NOMO-1 (cell line): ENCODE measurements at regions not wholly inside any gene's neighbourhood (a gene's known extent, or its start where the extent isn't known, plus 50 kb on each side); places are given as distances from the start of the nearest gene placed in this dataset.
"Not testable (repeated sequence)": the region's sequence is repeated elsewhere in the genome, so short reads cannot be mapped to it uniquely, and the experiment has no call there.

Experiments
- DNase-seq, 2 experiments: peaks; one replicate each; lab custom pipeline; 2025; ENCODE audit not compliant: unreplicated experiment in 2 of 2; lab: John Stamatoyannopoulos, UW

DNA sequence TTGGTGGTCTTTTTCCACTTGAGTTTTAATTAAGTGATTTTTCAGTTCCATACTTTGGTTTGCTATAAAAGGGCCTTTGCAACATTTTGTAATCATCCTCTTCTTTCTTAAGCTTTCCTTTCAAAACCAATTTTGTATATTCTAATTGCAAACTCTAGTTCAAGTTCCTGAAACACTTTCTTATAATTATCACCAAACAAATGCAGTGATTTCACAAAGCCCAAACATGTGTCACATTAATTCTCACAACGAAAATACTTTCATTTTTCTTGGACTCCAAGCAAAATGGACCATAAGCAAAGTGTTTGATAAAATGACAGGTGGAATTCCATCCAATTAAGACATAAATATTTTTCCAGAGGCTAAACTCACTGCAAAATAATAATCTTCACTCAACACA, 188.2 kb upstream of the IRX5 start:
- DNase-seq = no peak

DNA sequence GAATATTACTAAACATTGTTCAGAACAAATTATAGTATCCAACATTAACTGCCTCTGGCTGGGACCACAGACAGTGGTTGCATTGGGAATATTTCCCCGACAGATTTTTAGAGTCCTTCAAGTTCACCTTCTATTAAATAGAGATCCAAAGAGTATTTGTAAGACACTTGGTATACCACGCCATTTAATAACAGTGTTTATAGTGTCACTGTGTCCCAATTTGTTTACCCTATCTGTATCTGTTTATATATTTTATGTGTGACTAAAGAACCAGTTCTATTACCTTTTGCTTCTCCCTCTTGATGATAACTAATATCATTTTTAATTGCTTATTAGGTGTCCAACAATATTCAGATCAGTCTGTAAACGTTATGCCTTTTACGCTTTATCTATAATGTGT, 191.3 kb upstream of the IRX5 start:
- no peak for DNase-seq

DNA sequence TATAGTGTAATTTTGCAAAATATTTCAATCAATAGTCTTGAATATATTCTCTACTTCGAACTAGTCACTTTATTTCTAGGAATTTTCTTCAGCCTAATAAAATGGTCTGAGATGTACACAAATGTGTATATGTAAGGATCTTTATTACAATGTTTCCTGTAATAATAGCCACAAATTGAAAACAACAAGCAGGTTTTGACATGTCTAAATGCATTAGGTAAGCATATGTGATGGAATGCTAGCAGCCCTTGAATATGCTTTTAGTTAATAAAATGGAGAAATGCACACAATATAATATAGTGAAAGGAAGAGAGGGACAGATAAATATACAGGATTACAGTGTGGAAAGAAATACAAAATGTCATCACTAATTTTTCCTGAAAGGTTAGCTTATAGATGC, 196.5 kb upstream of the IRX5 start:
- DNase-seq = no peak

DNA sequence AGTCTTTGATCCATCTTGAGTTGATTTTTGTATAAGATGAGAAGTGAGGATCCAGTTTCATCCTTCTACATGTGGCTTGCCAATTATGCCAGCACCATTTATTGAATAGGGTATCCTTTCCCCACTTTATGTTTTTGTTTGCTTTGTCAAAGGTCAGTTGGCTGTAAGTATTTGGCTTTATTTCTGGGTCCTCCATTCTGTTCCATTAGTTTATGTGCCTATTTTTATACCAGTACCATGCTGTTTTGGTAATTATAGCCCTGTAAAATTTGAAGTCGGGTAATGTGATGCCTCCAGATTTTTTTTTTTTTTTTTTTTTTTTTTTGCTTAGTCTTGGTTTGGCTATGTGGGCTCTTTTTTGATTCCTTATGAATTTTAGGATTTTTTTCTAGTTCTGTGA, 203.0 kb upstream of the IRX5 start:
- DNase-seq = not testable (repeated sequence)

DNA sequence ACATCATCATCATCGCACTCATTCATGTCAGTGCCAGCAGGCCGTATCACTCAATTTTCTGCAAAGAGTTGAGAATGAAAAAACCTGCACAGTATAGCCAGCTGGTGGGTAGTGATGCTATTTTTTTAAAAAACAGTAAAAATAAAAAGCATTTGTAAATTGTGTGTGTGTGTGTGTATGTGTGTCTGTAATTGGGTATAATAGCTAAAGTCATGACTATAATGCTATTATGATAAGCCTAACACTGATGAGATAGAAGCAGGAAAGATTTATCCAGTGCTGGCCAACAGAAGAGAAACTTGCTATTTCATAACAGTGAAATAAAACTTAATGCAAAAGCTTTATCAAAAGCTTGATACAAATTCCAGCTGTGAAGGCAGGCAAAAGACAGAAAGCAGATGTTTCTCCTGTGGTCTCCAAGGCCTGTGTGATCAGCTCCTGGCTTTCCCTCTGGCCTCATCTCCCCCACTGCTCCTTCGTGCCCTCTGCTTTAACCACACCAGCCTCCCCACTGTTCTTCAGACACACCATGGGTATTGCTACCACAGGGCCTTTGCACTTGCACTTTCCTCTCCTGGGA, 206.2 kb upstream of the IRX5 start:
- no peak for DNase-seq

DNA sequence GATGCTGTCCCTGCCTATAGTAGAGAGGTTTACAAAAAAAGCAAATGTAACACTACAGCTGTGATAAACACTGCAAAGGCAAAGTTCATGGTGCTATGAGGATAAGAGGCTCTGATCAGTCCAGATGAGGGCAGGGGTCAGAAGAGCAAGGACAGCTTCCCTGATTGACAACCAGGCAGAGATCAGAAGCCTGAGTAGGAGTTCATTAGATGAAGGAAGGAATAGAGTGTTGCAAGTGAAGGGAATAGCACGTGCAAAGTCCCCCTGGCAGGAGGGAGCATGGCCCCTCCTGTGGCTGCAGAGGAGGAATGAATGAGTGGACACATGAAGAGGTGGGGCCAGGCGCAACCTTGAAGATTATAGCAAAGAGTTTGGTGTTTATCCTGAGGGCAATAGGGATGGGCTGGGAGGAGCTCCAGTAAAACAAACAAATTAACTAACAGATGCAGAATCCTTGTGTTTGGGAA, 208.4 kb upstream of the IRX5 start:
- no peak for DNase-seq

DNA sequence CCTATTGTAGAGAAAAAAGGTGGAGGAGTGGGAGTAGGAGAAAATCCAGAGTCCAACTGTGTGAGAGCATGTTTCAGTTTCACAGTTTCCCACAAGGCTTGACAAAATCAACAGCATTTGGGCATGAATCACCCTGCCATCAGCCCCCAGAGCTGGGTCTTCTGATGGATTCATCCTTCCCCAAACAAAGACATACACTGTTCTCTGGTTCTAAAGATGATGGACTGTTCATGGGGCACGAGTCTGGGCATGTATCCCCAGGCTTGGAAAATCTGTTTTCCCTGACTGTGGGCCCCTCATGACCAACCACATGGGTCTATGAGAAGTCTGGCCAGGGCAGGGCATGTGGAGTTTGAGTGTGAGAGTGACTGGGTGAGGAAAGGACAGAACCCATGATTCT, 210.4 kb upstream of the IRX5 start:
- DNase-seq = no peak

DNA sequence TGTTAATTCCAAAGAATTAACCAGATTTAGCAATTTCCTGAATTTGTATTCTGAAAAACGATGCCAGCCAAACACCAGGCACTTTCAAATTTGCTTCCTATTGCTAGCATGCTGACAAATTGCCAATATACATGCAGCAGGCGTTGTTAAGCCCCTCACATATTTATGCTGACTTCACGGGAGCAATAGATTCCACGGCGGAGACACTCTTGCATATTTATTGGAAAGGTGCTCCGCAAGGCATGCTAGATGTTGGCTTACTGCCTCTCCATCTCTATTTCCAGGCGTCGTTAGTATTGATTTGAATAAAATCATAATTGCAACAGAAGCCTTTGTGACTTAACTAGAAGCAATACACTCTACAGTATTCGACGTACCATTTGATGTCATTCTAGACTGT, 211.0 kb upstream of the IRX5 start:
- no peak for DNase-seq

DNA sequence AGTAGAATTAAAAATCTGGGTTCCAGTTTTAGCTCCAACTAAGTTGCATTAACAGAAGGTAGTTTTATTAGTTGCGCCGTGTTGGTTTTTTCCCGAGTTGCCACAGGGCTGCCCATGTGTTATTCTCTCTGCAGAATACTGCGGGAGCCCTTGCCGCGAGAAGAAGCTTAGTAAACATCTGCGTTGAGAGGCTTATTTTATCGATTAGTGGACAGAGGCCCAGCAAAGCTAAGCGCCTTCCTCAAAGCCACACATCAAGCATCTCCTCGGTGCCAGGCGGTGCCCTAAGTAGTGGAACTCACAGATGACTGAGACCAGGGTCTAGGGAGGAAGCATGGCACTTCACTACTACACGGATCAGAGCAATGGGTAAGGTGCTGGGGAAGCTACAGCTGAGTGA, 212.3 kb upstream of the IRX5 start:
- DNase-seq = no peak

DNA sequence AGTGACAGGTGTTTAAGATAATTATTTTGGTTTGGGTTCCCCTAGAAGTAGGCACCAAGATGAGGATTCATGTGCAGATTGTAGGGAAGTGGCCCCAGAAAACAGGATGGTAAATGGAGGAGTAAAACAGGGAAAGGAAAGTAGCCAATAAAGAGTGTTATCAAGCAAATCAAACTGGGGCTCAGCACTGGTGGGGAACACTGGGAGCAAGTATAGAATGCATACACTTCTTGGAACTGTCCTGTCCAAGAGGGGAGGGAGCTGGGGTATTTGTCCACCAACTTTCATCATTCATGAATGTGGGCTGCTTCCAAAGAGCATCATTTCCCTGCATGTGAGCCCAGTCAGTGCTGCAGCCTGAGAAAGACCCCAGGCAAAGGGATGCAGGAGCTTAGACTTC, 215.7 kb upstream of the IRX5 start:
- DNase-seq = no peak

DNA sequence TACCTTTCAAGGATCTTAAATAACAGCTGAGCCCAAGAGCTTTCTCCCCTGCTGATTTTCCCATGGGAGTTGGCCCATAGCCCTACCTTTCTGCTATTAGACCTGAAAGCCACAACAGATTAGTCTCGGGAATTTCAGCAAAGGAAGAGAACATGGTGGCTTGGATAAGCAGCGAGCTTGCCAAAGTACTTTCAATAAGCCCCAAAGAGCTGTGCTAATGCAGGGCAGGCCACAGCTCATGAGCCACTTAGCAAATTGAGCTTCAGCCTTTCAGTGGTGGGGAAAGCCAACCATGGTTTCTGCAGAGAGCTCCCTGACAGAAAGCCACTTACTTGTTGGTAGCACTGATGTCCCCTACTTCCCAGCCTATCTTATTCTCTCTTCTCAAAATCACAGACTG, 217.8 kb upstream of the IRX5 start:
- no peak for DNase-seq

DNA sequence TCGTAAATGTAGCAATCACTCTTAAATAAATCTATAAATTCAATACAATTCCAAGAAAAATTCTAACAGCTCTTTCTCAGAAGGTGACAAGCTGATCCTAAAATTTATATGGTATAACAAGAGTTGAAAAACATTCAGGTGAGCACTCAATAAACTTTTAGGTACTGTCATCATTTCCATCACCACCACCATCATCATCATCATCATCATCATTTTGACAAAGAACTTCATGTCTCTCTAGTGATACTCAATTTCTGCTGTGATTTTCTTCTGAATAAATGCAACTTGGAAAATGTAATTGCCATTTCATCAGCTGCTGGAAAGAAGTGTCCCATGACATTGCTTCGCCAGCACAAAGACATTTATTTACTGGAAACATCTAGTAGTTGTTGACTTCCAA, 222.9 kb upstream of the IRX5 start:
- DNase-seq = no peak

DNA sequence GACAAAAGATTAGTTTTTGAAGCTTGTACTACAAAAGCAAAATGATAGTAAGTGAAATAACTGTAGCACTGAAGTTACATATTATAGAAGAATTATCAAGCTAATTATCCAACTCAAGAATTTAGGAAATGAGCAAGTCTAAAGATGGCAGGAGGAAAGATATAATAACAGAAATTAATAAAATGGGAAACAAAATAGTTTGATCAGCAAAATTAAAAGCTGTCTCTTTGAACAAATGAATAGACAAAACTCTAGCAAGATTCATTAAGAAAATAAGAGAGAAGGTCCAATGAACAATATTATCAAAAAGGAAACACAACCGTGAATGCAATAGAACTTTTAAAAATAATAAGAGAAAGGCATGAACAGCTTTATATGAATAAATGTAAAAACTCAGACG, 224.3 kb upstream of the IRX5 start:
- DNase-seq = no peak

DNA sequence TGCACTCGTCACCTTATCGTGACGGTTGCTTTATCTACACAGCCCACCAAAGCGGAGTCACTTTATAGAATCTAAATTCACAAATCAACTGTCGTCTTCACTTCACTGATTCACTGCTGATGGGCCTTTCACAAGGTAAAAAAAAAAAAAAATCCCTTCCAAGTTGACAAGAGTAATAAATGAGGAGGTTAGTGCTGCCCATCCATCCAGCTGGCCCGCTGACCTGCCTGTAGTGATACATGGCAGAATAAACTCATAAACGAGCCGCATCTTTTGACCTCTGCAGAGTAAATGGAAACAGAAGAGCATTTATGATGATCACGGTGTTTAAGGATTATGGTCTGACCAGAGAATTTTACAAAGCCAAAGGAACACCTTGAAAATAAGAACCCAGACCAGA, 227.3 kb upstream of the IRX5 start:
- no peak for DNase-seq

DNA sequence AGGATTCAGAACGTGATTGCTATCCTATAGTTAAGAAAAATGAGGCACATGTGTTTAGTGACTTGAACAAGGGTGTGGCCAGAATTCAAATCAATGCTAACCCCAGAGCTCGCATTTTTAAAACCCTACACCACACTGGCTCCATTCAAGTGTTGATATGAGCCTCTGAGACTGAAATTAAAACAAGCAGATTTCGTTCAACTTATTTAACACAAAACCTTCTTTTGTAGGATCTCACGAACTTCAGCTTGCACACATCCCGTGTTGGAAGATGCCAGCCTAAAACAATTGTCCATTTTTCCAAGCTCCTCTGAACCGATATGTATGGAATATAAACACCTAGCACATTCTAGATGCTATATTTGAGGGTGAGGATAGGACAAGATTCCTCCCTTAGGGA, 231.0 kb upstream of the IRX5 start:
- DNase-seq = no peak

DNA sequence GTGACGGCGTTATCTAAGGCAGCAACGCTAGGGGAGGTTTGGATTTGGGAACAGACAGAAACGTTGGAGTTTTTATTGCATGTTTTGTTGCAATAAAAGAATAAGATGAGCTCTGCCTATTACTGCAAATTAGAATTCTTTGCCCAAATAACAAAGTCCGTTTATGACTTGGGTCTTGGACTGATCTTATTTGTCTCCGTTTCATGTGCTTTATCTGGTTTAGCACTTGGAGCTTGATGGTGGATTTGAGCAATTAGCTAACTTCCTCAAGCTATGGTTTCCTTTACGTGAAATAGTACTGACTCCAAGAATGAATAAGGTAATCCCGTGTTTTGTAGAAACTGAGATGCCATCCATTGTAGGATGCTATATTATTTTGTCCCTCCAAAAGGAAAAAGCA, 233.0 kb upstream of the IRX5 start:
- no peak for DNase-seq

DNA sequence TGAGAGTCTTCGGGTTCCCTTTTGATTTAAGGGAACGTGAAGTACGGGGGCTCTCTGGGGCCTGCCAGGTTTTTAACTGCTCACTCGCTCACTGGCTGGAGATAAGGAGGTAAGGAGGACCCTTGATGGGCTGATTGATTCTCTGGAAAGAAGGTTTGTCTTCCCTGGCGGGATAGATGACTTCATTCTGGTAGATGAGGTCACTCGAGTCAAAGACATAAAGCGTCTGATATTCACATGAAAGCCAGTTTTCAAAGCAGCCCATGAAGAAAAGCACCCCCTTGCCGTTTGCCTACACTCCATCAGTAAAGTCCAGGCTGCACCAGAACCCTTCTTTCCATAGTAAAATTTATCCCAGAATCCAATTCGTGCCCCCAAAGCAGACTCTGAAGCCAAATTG, 233.7 kb upstream of the IRX5 start:
- no peak for DNase-seq

DNA sequence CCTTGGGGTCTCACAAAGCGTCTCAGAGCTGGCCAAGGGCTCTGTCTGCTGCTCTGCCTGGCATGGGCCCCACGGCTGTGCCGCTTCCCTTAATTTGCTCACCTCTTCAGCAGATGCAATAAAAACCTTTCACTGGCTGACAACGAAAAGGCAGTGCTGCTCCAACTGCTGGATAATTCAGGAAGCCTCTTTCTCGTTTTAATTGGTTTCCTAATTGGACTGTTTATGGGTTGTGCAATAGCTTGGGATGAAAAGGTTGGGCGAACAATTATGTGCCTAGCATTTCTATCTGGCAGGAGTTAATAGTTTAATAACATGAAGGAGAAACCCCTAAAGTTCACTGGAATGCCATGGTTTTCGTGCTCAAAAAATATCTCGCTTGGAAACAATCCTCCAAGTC, 234.1 kb upstream of the IRX5 start:
- no peak for DNase-seq

DNA sequence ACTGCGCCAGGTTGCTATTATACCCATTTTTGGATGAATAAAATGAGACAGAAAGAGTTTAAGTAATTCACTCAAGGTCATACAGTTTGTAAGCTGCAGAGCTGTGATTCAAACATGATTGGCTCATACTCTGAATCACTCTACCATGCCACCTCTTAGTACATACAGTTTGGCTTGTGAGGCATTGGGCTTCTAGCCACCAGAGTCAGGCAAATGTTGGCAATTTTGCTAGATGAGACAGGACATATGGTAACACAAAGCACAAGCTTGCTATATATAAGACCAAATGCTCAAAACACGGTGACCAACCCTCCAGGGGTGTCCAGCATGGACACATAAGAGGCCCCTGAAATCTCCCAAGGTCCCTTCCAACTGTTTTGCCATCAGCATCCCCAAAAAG, 236.0 kb upstream of the IRX5 start:
- no peak for DNase-seq

DNA sequence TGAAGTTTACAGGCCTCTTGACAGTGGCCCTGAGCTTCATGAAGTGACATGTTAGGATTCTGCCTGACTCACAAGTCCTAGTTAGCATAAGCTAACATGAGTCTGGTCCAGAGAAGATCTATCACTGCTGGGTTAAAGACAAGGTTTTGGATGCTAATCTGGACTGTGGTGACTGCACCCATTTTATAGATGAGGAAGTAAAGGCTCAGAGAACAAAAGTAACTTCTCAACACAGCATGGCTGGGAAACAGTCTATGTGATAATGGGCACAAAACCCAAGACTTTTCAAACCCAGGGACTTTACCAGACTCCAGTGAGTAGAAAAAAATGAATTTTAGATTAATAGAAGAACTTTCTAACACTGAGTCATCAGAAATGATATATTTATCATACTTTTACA, 236.8 kb upstream of the IRX5 start:
- no peak for DNase-seq

DNA sequence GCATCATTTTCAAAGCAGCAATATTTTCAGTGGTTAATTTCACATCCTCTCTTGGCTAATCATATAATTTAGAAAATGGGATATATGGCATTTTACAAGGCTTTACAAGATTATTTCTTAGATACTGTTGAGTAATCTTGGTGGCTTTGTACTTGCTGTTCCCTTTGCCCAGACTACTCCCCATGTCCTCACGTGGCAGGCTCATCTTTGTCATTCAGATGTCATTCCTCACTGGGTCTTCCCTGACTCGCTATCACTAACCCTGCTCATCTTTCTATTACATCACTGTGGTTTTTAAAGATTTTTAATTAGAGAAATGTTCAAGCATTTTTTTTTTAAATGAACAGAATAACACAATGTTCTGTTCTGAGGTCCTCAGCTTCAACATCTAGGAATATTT, 240.0 kb upstream of the IRX5 start:
- no peak for DNase-seq

DNA sequence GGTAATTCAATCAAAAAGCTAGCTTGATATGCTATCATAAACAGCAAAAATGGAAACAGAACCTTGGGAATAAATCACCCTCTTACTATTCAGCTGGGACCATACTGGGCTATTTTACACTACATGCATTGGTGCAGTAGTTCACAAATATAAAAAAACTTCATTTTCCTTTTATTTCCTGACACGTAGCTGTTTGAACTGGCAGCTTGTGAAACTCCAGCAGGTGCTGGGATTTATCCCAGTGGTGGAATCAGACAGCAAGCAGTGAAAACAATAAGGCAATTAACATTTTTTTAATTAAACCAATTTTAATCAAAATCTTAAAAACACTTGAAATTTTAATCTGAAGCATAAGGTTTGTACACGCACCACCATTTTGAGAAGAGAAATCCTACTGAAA, 240.4 kb upstream of the IRX5 start:
- no peak for DNase-seq

DNA sequence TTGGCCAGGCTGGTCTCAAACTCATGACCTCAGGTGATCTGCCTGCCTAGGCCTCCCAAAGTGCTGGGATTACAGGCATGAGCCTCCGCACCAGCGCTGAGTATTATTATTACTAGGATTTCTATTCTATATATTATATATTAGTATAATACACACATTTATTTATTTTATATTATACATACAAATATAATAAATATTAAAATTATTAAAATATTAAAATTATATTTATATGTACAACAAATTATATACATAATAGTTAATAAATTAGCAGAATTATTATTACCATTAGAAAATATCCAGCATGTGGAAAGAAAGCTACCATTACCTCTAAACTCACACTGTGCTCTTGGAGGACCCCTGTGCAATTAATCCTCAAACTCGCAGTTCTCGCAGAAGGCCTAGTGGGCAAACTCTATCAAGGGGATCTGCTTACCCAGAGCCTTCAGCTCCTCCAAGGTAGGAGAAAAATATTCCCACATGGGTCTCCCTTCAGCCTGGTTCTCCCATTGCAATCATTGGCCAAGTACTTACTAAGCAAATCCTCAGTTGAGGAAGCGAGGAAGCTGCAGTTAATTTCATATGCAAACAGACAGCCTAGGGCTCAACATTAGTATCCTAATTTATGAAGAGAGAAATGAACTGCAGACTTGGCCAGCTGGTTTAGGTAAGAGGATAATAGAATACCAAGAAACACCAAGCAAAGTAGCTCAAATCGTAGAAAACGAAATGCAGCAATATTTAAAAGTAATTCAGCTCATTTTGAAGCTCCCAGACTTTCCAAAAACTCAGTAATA, 241.4 kb upstream of the IRX5 start:
- no peak for DNase-seq
